ENCODE measurements at regions not wholly inside any gene's neighbourhood (a gene's known extent, or its start where the extent isn't known, plus 50 kb on each side); places are given as distances from the start of the nearest gene placed in this dataset.

DNA sequence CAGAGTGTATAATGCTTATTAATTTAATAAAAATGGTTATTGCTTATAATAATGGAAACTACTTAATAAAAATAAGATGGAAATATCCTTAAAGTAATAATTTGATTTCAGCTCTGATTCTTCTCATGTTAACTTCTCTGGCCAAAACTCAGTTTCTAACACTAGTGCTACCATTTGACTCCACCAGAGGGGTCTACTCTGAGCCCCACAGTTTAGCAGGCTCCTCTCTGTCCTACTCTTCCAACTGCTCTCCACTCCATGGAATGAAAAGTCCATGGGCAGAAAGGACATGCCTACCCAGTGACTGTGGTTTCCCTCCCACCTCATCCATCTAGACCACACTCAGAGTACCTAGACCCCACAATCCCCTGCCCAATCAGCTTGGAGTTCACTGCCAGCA lies 489.1 kb upstream of the CAMK1G start:
- H3K4me3 Mint-ChIP-seq = no peak overlapping the region
- H3K4me1 Mint-ChIP-seq (ENCODE audit: low read depth in 2 of 2) = no peaks in the 10 kb centered on the region
- DNase-seq (ENCODE audit: low spot score) (no peak), ATAC-seq (no peak)
- H3K9me3 Mint-ChIP-seq = no peaks in the 10 kb centered on the region
- H3K27ac Mint-ChIP-seq = no peak overlapping the region
- no peaks in the 10 kb centered on the region for H3K36me3 Mint-ChIP-seq
- peaks cover 0 to 5% of the 10 kb centered on the region in 2 donors for H3K27me3 Mint-ChIP-seq

DNA sequence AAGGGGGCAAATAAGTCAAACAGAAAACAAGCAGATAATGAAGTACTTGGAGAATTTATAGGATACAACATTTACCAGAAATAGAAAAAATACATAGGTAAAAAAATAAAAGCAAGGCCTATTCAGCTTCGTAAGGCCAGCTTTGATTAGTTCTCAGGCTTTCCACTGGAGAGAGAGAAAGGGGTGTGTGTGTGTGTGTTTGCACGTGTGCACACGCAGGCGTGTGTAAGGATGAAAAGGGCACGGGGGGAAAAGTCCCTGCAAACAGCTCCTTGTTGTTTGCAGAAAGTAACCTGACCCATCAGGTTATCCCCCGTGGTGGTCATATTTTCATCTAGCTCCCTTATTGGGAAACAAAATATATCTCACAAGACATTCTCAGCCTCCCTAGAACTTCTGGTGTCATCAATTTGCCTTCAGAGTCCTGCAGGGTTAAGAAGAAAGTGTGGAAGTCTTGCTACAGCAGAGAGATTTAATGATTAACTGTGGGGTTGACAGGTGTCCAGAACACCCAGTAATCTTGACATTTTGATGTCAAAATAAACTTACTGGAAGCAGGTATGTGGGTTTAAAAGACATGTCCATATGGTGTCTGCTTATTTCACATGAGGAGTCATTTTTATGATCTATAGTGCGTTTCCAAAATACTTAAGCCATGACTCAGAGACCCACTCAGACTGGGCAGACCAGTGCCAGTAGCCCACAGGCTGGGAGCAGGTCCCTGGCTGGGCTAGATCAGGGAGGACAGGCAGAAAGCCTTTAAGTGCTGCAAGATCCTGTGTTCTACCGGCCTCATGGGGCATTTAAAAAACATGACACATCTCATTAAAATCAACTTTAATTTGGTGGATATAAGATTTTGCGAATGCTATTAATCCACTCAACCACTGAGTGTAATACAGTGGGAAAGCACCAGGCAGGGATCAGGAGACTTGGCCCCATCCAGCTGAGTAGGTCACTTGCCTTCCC lies 487.6 kb upstream of the CAMK1G start:
- H3K4me3 Mint-ChIP-seq = no peak overlapping the region
- no peaks in the 10 kb centered on the region for H3K4me1 Mint-ChIP-seq (ENCODE audit: low read depth in 2 of 2)
- no peaks in the 10 kb centered on the region for H3K27me3 Mint-ChIP-seq
- ATAC-seq = no peak
- no peak for DNase-seq (ENCODE audit: low spot score)
- no peaks in the 10 kb centered on the region for H3K9me3 Mint-ChIP-seq
- no peak overlapping the region for H3K27ac Mint-ChIP-seq
- no peaks in the 10 kb centered on the region for H3K36me3 Mint-ChIP-seq

DNA sequence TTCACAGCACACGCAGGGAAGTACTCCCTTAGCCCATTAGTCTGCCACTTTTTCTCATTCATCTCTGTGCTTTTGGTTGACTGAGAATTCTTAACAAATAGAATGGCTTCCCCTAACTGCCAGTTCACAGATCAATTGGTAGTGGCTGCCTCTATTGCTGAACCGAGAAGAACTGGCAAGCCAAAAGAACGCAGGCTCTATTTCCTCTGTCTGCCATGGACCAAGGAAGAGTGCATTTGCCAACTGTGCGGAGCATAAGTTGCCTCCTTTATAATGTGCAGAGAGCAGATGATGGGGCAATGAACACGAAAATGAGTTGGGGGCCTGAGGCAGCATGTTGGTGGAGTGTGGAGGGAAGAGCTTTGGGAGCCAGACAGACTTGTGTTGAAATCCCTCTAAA lies 483.1 kb upstream of the CAMK1G start:
- no peak for ATAC-seq
- H3K4me1 Mint-ChIP-seq (ENCODE audit: low read depth in 2 of 2) = no peaks in the 10 kb centered on the region
- H3K36me3 Mint-ChIP-seq = no peaks in the 10 kb centered on the region
- peaks cover 3% of the 10 kb centered on the region for H3K9me3 Mint-ChIP-seq
- no peak overlapping the region for H3K4me3 Mint-ChIP-seq
- H3K27ac Mint-ChIP-seq = no peak overlapping the region
- DNase-seq (ENCODE audit: low spot score) = no peak
- peaks cover 0 to 5% of the 10 kb centered on the region in 2 donors for H3K27me3 Mint-ChIP-seq

DNA sequence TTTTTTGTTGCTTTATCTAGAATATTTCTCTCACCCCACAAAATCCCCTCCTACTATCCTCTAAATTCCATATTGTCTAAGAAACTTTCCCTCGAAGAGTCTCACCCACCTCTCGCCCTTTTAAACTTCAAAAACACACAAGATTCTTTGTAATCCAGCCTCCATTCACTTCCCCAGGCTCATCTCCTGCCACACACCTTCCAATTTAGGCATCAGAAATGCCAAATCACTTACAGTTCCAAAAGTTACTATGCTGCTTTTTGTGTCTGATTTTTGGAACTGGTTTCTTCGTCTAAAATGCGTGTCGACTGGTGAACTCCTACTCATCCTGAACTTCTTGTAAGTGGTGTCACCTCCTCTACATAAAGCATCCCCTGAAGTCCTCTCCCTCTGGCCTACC lies 482.4 kb upstream of the CAMK1G start:
- peaks cover 0 to 5% of the 10 kb centered on the region in 2 donors for H3K27me3 Mint-ChIP-seq
- H3K4me1 Mint-ChIP-seq (ENCODE audit: low read depth in 2 of 2) = no peaks in the 10 kb centered on the region
- H3K36me3 Mint-ChIP-seq = no peaks in the 10 kb centered on the region
- H3K9me3 Mint-ChIP-seq = peaks cover 3% of the 10 kb centered on the region
- no peak for DNase-seq (ENCODE audit: low spot score)
- ATAC-seq = no peak
- H3K27ac Mint-ChIP-seq = no peak overlapping the region
- H3K4me3 Mint-ChIP-seq = no peak overlapping the region

DNA sequence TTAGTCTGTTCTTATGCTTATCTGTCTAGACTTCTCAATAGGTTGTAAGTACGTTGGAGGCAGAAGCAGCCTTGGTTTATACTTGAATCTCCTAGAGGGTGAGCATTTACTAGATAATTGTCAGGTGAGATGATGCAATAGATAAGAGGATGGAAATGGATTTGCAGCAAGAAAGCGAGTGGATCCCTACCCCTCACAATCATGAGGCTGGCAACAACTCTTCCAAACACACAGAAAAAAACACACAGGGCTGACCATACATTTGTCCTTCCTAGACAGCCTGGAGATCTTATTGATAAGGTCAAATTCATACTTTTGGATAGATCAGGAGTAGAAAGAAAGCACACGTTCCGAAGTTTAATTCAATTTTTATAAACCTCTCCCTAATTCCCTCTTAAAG lies 481.4 kb upstream of the CAMK1G start:
- H3K36me3 Mint-ChIP-seq = no peaks in the 10 kb centered on the region
- ATAC-seq = no peak
- no peak overlapping the region for H3K27ac Mint-ChIP-seq
- H3K9me3 Mint-ChIP-seq = peaks cover 3% of the 10 kb centered on the region
- peaks cover 0 to 5% of the 10 kb centered on the region in 2 donors for H3K27me3 Mint-ChIP-seq
- no peaks in the 10 kb centered on the region for H3K4me1 Mint-ChIP-seq (ENCODE audit: low read depth in 2 of 2)
- no peak overlapping the region for H3K4me3 Mint-ChIP-seq
- no peak for DNase-seq (ENCODE audit: low spot score)

DNA sequence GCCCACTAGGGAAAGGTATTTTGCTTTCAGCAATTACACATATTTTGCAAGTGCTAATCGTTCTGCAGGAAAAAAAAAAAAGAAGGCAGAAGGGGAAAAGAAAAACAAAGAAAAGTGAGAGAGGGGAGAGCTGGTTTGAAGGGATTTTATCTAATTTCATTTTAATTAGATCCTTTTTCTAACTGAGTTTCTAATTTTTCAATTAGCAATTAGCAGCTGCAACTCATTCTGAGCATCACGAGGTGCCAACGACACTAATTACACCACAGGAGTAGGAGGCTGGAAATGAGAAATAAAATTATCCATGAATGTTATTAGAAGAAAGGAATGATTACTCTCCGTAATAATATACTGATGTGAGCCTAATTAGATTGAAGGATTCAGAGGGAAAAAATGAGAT lies 481.0 kb upstream of the CAMK1G start:
- DNase-seq (ENCODE audit: low spot score) (no peak), ATAC-seq (no peak)
- peaks cover 3% of the 10 kb centered on the region for H3K9me3 Mint-ChIP-seq
- peaks cover 0 to 5% of the 10 kb centered on the region in 2 donors for H3K27me3 Mint-ChIP-seq
- no peaks in the 10 kb centered on the region for H3K4me1 Mint-ChIP-seq (ENCODE audit: low read depth in 2 of 2)
- H3K27ac Mint-ChIP-seq = no peak overlapping the region
- no peak overlapping the region for H3K4me3 Mint-ChIP-seq
- no peaks in the 10 kb centered on the region for H3K36me3 Mint-ChIP-seq

DNA sequence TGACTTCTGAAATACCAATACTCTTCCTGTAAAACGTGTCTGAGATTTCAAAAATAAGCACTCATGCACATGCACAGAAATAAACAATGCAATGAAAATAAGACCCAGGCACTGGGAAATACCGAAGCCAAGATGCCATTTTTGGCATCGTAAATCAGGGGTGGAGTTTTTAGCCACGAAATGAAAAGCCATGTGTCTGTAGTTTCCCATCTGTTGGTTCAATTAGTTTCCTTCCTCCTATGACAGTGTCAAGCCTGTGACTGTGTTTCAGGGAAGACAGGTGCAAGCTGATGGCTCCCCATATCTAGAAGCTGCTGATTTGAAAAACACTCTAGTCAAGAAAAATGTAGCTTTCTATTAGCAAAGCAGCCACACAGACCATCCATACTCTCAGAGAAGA lies 480.4 kb upstream of the CAMK1G start:
- Mint-ChIP-seq H3K4me3 (no peak overlapping the region), H3K4me1 (ENCODE audit: low read depth in 2 of 2) (no peaks in the 10 kb centered on the region), H3K36me3 (no peaks in the 10 kb centered on the region), H3K27ac (no peak overlapping the region), H3K27me3 (peaks cover 0 to 5% of the 10 kb centered on the region in 2 donors), H3K9me3 (peaks cover 3% of the 10 kb centered on the region)
- DNase-seq (ENCODE audit: low spot score) (no peak), ATAC-seq (no peak)

DNA sequence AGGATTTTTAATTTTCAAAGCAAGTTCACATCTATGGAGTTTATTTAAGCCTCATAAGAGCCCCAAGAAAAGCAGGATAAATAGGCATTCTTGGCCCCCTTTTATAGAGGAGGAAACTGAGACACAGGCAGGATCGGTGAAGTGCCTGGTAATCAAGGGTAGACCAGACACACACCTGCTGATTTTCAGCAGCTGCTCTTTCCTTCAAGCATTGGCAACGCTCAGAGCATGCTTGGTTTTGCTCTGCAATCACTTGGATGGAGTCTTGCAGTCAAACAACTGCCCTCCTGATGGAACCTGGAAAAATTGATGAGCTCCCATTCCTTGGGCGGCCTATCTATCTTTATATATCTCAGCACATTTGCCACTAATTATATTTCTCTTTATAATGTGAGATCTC lies 478.9 kb upstream of the CAMK1G start:
- Mint-ChIP-seq H3K36me3 (no peaks in the 10 kb centered on the region), H3K4me1 (ENCODE audit: low read depth in 2 of 2) (no peaks in the 10 kb centered on the region), H3K27ac (no peak overlapping the region), H3K4me3 (no peak overlapping the region), H3K27me3 (peaks cover 0 to 5% of the 10 kb centered on the region in 2 donors), H3K9me3 (peaks cover 6% of the 10 kb centered on the region)
- ATAC-seq = no peak
- no peak for DNase-seq (ENCODE audit: low spot score)

DNA sequence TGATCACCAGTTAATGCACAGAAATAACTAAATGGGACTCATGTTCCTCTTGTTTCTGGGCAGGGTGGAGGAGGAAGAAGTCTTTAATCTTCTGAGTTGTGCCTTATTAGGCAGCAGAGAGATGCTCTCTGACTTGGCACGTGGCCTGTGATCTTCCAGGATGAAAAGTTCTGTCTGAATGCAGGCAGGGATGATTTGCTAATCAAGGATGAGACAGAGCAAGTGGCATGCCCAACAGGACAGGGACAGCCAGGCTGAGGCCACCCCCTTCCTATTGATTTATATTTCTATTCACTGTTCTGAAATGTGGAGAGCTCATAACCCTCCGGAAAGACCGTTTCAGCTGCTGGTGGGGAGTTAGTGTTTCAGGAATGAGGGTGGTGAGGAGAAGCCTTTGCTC lies 477.8 kb upstream of the CAMK1G start:
- no peak for ATAC-seq
- DNase-seq (ENCODE audit: low spot score) = no peak
- Mint-ChIP-seq H3K4me3 (no peak overlapping the region), H3K27me3 (peaks cover 0 to 5% of the 10 kb centered on the region in 2 donors), H3K36me3 (no peaks in the 10 kb centered on the region), H3K27ac (no peak overlapping the region), H3K9me3 (peaks cover 6% of the 10 kb centered on the region), H3K4me1 (ENCODE audit: low read depth in 2 of 2) (no peaks in the 10 kb centered on the region)

DNA sequence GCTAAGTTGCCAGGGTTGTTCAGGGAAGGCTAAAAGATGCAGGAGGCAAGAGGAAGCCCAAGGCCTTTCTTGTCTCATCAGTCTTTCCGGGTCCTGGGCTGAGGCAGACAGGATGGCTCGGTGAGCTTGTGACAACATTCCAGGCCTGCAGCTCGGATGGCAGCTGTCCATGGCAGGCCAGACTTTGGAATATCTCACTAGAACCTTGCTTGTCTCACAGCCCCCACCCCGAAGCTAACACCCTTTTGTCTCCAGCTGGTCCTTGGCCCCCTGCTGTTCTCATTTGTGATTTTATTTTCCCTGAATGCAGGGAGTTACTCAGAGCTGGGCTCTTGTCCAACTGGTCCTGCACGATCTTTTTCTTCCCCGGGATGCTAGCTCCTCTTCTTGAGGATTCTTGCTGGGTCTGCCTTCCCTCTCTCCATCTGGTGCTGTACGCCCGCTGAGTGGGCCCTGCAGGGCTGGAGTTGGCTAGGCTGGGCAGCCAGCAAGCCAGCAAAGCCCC lies 477.2 kb upstream of the CAMK1G start:
- ATAC-seq = peak in 1 of 2 donors; percentile 27
- no peaks in the 10 kb centered on the region for H3K4me1 Mint-ChIP-seq (ENCODE audit: low read depth in 2 of 2)

DNA sequence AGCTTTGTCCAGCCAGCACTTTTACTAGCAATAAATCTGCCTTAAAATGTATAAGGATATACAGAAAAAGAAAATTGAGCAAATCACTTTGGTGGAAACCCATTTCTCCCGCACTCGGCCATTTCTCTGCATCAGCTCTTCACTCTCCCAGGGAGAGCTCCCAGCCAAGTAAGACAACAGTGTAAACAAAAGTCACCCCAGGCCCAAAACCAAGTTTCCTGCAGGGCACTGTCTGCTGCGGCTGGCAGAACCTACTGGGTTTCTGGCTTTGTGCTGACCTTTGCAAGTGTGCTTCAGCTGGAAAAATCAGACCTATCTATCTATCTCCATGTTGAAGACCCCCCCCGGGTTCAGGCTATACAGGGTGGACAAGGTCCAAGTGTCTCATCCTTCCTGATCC lies 476.7 kb upstream of the CAMK1G start:
- H3K9me3 Mint-ChIP-seq = peaks cover 3% of the 10 kb centered on the region
- no peak overlapping the region for H3K27ac Mint-ChIP-seq
- H3K4me1 Mint-ChIP-seq (ENCODE audit: low read depth in 2 of 2) = no peaks in the 10 kb centered on the region
- no peak for ATAC-seq
- H3K27me3 Mint-ChIP-seq = no peaks in the 10 kb centered on the region
- no peak overlapping the region for H3K4me3 Mint-ChIP-seq
- DNase-seq (ENCODE audit: low spot score) = no peak
- H3K36me3 Mint-ChIP-seq = no peaks in the 10 kb centered on the region

More for the DNA sequence above, 477.2 kb upstream of the CAMK1G start:
- Mint-ChIP-seq H3K27ac (no peak overlapping the region), H3K4me3 (no peak overlapping the region), H3K9me3 (peaks cover 4% of the 10 kb centered on the region), H3K27me3 (peaks cover 0 to 1% of the 10 kb centered on the region in 2 donors), H3K36me3 (no peaks in the 10 kb centered on the region)
- no peak for DNase-seq (ENCODE audit: low spot score)

DNA sequence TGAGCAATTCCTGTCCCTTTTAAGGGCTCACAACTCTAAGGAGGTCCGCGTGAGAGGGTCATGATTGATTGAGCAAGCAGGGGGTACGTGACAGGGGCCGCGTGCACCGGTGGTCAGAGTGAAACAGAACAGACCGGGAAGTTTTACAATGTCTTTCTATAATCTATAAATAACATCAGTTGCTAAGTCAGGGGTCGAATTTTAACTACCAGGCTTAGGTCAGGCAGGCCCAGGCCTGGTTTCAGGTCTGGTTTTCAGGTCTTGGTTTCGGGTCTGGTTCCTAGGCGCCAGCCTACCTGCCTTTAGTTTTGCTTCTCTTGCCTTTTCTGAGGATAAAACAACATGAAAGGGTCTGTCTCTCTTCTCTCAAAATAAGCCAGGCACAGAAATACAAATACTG lies 476.0 kb upstream of the CAMK1G start:
- no peak overlapping the region for H3K4me3 Mint-ChIP-seq

DNA sequence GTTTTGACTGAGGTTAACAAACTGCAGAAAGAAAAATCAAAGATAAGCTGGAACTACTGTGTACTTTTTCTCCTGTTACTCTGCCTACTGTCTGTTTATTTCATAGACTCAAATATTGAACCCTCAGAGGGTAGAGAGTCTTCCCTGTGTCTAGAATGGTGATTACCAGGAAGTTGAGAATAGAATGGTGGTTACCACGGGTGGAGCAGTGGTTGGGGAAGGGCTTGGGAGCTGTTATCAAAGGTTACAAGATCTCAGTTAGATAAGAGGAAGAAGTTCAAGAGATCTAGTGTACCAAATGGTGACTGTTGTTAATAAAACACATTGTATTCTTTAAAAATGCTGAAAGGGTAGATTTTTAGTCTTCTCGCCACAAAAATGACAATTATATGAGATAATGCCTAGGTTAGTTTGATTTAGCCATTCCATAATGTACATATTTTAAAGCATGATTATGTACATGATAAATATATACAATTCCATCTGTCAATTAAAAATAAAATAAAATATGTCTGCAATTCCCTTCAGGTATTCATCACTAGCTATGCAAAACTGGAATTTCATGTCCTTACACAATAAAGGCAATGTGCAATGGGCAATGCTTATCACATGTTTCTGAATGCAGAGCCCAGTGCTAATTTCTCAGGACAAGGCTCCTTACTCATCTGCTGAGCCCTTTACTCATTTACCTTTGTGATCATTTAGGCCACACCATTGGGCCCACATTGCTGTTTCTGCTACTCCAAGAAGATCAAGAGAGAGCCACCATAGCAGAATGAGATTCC lies 474.3 kb upstream of the CAMK1G start:
- no peak overlapping the region for H3K27ac Mint-ChIP-seq

More for the DNA sequence above, 476.0 kb upstream of the CAMK1G start:
- ATAC-seq (no peak), DNase-seq (ENCODE audit: low spot score) (no peak)
- Mint-ChIP-seq H3K9me3 (peaks cover 3% of the 10 kb centered on the region), H3K27me3 (no peaks in the 10 kb centered on the region), H3K4me1 (ENCODE audit: low read depth in 2 of 2) (no peaks in the 10 kb centered on the region), H3K36me3 (no peaks in the 10 kb centered on the region), H3K27ac (no peak overlapping the region)

DNA sequence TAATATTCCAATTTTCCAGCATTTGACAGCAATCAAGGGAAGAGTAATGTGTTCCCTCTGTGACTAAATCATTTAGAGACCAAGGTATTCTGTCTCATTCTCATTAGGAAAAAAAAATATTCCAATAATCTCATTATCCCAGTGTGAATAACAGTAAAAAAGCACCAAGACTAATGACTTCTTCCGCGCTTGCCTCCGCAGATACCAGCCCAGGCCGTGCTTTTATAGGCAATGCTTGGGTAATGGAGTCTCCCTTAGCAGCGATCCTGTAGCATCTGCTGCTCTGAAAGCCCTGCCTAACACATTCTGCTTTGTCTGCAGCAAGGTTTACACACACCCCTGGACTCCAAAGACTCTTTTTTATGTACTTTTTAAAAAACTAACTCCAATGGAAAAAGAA lies 470.0 kb upstream of the CAMK1G start:
- Mint-ChIP-seq H3K36me3 (no peaks in the 10 kb centered on the region), H3K4me1 (ENCODE audit: low read depth in 2 of 2) (no peaks in the 10 kb centered on the region), H3K9me3 (peaks cover 3% of the 10 kb centered on the region), H3K27me3 (no peaks in the 10 kb centered on the region), H3K4me3 (no peak overlapping the region), H3K27ac (no peak overlapping the region)
- DNase-seq (ENCODE audit: low spot score) = no peak
- ATAC-seq = no peak

More for the DNA sequence above, 474.3 kb upstream of the CAMK1G start:
- no peaks in the 10 kb centered on the region for H3K4me1 Mint-ChIP-seq (ENCODE audit: low read depth in 2 of 2)
- H3K27me3 Mint-ChIP-seq = no peaks in the 10 kb centered on the region
- no peak for DNase-seq (ENCODE audit: low spot score)
- ATAC-seq = no peak
- H3K36me3 Mint-ChIP-seq = no peaks in the 10 kb centered on the region
- peaks cover 3% of the 10 kb centered on the region for H3K9me3 Mint-ChIP-seq
- H3K4me3 Mint-ChIP-seq = no peak overlapping the region

Data from natural killer cell treated with Interleukin-12 subunit alpha and Interleukin-12 subunit beta and Interleukin-15 and Interleukin-18, amount 100 ng/mL, for 72 hours (primary cell).